Testis (tissue), 2 donors: ENCODE measurements at regions not wholly inside any gene's neighbourhood (a gene's known extent, or its start where the extent isn't known, plus 50 kb on each side); places are given as distances from the start of the nearest gene placed in this dataset.

ENCODE experiments used
- DNase-seq: peaks from one replicate; pipeline ENCODE4 v3.0.0-alpha.2; 2019
- H3K27ac ChIP-seq, 2 donors: fragments of 200-600 bp; sonication (generic); one replicate each; pipeline ENCODE4 v1.5.1; 2019
- H3K27me3 ChIP-seq: fragments of 200-600 bp; sonication (generic); one replicate; pipeline ENCODE4 v1.5.1; 2019
- H3K36me3 ChIP-seq: fragments of 200-600 bp; sonication (generic); one replicate; pipeline ENCODE4 v1.5.1; 2017; ENCODE audit warnings: low read depth; ENCODE audit errors: missing control alignments
- H3K4me1 ChIP-seq: fragments of 200-600 bp; sonication (generic); one replicate; pipeline ENCODE4 v1.5.1; 2019
- H3K4me3 ChIP-seq, 2 donors: fragments of 200-600 bp; sonication (generic); one replicate each; pipeline ENCODE4 v1.5.1; 2017 to 2019
- H3K9me3 ChIP-seq: fragments of 200-600 bp; sonication (generic); one replicate; pipeline ENCODE4 v1.5.1; 2017
- CTCF ChIP-seq, 3 experiments: fragments of 450-650 bp in 2 of 3; fragments of 200-600 bp in 1 of 3; sonication (generic) in 1 of 3; IDR thresholded peaks; one replicate each; pipeline ENCODE4 v1.5.1; 2016 to 2019; ENCODE audit warnings: antibody characterized with exemption in 3 of 3, mild to moderate bottlenecking in 2 of 3, moderate library complexity in 1 of 3
- POLR2A ChIP-seq: fragments of 450-650 bp; IDR thresholded peaks from one replicate; pipeline ENCODE4 v1.6.1; 2017; ENCODE audit warnings: antibody characterized with exemption, mild to moderate bottlenecking, moderate library complexity
- WGBS, 2 donors: methylation state at CpG; one replicate each; pipeline ENCODE4 v1.1.5; 2018; 5-methylcytosine and 5-hydroxymethylcytosine counted together
- intact Hi-C: fragments of 100-400 bp; cut with DNase I; formaldehyde crosslinking; loops from one replicate; pipeline ENCODE4 v1.15.1; 2023; ENCODE audit warnings: low total_unique reads

DNA sequence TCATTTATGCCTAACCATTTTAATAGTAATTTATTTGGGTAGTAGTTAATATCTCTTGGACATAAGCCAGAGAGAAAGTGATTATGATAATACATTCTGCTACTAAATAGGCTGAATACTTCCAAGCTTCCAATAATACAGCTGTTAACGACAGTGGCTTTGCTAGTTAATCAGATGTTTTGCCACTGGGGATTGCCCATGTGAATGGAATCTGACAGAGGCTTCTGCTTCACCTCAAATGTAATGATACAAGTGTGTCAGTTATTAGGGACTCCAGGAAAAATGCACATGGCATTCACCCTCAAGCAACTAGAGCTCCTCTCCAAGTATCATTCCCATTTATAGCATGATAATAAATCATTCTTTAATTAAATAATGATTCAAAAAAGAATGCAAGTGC, 185.0 kb upstream of the TMEFF2 start:
- Histone ChIP-seq H3K9me3 (no peaks in the 10 kb centered on the region), H3K36me3 (no peaks in the 10 kb centered on the region), H3K27ac (no peak overlapping the region), H3K4me1 (no peaks in the 10 kb centered on the region), H3K4me3 (no peak overlapping the region), H3K27me3 (no peaks in the 10 kb centered on the region)
- 37 to 52% methylated on average over 1 of the region's 1 CpG for WGBS, 2 donors
- TF ChIP-seq POLR2A (no peak), CTCF (IDR thresholded peaks at IDR 0.05) (no peak)
- intact Hi-C loops = no loop called here
- no peak for DNase-seq

GRCh38 chr2:192377173-192377572, 182.4 kb upstream of the TMEFF2 start:
- Histone ChIP-seq H3K4me3 (no peak overlapping the region), H3K27me3 (no peaks in the 10 kb centered on the region), H3K36me3 (no peaks in the 10 kb centered on the region), H3K4me1 (no peaks in the 10 kb centered on the region), H3K27ac (no peak overlapping the region), H3K9me3 (no peaks in the 10 kb centered on the region)
- no peak for DNase-seq
- TF ChIP-seq POLR2A (no peak), CTCF (IDR thresholded peaks at IDR 0.05) (no peak)
- intact Hi-C loops = no loop called here

DNA sequence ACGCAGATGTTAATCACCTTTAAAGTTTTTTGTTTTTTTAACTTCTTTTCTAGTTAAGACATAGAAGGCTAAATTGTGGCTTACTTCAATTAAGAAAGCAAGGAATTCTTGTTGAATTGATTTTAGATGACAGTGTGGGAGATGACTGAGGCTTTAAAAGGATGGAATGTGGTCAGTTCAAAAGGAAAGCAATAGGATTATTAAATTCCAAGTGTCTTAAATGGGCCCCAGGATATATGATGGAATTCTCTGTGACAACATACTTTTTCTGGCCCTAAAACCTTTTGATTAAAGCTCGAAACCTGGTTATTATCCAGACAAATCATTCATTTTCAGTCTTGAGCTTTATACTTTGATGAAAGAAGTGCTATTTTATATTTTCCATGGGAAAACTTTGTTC, 179.0 kb upstream of the TMEFF2 start:
- TF ChIP-seq POLR2A (no peak), CTCF (IDR thresholded peaks at IDR 0.05) (no peak)
- Histone ChIP-seq H3K9me3 (no peaks in the 10 kb centered on the region), H3K4me1 (no peaks in the 10 kb centered on the region), H3K4me3 (no peak overlapping the region), H3K27me3 (no peaks in the 10 kb centered on the region), H3K36me3 (no peaks in the 10 kb centered on the region), H3K27ac (no peak overlapping the region)
- 80 to 86% methylated on average over 2 of the region's 2 CpGs for WGBS, 2 donors
- no peak for DNase-seq
- intact Hi-C loops = no loop called here

DNA sequence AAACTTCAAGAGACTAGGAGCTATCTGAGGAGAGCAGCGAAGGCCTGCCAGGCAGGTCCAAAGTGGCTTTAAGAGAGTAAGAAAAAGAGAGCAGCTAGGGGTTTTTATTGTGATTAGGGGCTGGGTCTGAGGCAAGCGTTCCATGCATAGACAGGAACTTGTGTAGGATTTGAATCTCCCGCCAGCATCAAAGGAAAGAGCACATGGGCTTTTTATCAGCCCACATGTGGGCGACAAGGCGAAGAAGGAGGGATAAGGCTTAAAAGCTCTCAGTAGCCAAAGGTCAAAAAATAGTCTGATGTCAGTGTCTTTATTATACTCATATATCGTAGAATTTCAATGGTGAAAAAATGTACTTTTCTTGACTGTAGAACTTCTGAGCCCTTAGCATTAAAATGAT, 178.5 kb upstream of the TMEFF2 start:
- no peaks in the 10 kb centered on the region for H3K36me3 ChIP-seq
- no peaks in the 10 kb centered on the region for H3K9me3 ChIP-seq
- H3K4me3 ChIP-seq = no peak overlapping the region
- no peak for DNase-seq
- no peaks in the 10 kb centered on the region for H3K27me3 ChIP-seq
- TF ChIP-seq POLR2A = no peak
- TF ChIP-seq CTCF (IDR thresholded peaks at IDR 0.05) = no peak
- no peak overlapping the region for H3K27ac ChIP-seq
- 89 to 90% methylated on average over 6 of the region's 6 CpGs for WGBS, 2 donors
- intact Hi-C loops = no loop called here
- H3K4me1 ChIP-seq = no peaks in the 10 kb centered on the region

DNA sequence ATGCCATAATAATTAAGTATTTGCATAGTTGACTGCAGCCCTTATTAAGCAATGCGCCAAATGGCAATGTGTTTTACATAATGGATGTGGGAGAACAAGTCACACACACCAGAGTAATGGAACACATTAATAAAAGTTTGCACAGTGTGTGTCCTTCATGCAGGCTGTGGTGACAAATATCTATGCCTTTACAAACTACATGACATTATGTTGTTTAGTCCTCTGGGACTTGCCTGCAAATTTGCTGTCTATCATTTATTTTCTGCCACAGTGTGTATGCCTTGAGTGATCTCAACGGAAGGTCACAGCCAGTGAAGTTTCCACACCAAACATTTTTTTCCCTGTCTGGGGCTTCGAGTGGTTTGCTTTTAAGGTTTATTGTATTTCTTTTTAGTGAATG, 175.2 kb upstream of the TMEFF2 start:
- Histone ChIP-seq H3K27ac (no peak overlapping the region), H3K9me3 (no peaks in the 10 kb centered on the region), H3K36me3 (no peaks in the 10 kb centered on the region), H3K27me3 (no peaks in the 10 kb centered on the region), H3K4me3 (no peak overlapping the region), H3K4me1 (no peaks in the 10 kb centered on the region)
- WGBS, 2 donors = 85 to 95% methylated on average over 3 of the region's 3 CpGs
- TF ChIP-seq POLR2A (no peak), CTCF (IDR thresholded peaks at IDR 0.05) (no peak)
- no peak for DNase-seq
- intact Hi-C loops = no loop called here
